ENCODE measurements at regions not wholly inside any gene's neighbourhood (a gene's known extent, or its start where the extent isn't known, plus 50 kb on each side); places are given as distances from the start of the nearest gene placed in this dataset.

- no peak for DNase-seq
These were observed 146.8 kb downstream of the SMAD6 start for GRCh38 chr15:66848686-66849392.

GRCh38 chr15:66849393-66849745 is 147.3 kb downstream of the SMAD6 start:
- no peak for DNase-seq

- no peak for DNase-seq
These were observed 147.7 kb downstream of the SMAD6 start for GRCh38 chr15:66849746-66850077.

- DNase-seq, result no peak
These were observed 148.3 kb downstream of the SMAD6 start for GRCh38 chr15:66850078-66850991.

DNA sequence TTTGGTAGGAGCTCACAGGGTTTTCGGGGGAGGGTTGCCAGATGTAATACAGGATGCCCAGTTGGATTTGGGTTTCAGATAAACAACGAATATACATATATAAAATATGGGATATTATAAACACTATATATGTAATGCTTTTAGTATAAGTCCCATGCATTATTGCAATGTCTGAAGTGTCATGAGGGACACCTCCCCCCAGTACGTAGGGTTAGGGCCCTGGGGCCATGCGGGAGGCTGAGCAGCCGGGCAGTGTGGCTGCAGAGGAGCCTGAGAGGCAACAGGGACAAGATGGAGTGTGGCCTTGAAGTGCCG is 148.9 kb downstream of the SMAD6 start:
- no peak for DNase-seq

DNA sequence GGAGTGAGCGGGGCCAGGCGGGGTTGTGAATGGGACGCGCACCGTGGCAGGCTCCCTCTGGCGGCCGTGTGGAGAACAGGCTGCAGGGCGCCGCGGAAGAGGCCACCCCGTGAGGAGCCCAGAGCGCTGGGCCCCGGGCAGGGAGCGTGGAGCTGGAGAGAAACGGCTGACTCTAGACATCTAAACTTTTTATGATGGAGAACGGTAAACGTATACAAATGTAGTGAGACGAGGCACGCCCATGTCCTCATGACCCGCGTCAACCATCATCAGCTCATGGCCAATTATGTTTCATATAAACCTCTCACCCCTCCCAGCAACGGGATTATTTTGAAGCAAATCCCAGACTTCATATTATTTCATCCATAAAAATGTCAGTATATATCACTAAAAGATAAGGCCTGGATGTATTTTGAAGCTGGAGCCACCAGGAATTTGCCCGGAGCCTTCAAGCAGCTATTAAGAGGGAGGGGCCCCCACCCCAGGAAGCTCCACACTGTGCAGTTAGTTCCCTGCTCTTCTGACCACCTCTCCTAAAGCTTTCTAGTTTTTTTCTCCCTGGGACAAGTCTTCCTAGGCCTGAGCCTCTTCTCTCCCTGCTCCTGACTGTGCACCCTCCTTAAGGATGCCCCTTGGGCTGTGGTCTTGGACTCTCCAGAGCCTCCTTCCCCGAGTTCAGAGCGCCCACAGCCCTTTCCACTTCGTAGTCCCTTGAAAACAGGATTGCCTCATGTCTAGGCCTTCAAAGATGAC is 149.5 kb downstream of the SMAD6 start:
- DNase-seq, result peak; percentile 63

- DNase-seq, result no peak
These were observed 150.2 kb downstream of the SMAD6 start for GRCh38 chr15:66852064-66852905.

DNA sequence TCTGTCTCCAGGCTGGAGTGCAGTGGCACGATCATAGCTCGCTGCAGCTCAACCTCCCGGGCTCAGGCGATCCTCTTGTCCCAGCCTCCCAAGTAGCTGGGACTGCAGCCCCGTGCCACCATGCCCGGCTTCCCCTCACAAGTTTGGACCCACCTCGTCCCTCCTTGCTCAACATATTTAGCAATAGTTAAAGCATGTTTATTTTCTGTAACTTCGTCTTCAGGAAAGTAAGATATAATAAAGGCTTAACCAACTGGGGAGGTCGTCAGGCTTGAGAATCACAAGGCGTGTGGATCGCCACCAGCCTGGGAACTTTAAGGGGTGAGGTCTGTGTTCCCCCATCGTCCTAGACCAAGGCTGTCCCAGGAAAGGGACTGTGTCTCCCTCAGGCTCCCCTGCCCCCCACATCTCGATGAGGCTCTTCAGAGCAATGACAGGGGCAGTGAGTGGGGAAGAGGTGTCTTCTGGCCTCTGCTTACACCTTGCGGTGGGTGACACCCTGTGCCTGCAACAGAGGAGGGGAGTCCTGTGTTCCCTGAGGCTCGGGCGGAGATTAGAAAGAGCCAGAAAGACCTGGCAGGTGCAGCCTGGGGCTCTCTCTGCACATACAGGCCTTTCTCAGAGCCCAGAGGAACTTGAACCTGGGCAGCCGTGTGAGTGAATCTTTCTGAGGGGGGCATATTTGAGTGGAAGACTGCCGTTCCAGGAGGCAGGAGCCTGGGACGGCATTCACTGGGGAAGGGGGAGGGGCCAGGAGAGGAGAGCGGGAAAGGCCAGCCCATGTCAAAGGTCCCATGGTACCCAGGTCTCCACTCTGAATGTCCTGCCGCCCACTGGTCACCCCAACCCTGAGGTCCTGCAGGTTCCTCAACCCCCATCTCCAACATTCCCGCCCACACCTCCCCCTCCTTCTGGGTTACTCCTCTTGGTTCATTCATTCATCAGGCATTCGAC is 152.3 kb downstream of the SMAD6 start:
- no peak for DNase-seq

GRCh38 chr15:66855041-66855440 is 153.0 kb downstream of the SMAD6 start:
- DNase-seq, result no peak

DNA sequence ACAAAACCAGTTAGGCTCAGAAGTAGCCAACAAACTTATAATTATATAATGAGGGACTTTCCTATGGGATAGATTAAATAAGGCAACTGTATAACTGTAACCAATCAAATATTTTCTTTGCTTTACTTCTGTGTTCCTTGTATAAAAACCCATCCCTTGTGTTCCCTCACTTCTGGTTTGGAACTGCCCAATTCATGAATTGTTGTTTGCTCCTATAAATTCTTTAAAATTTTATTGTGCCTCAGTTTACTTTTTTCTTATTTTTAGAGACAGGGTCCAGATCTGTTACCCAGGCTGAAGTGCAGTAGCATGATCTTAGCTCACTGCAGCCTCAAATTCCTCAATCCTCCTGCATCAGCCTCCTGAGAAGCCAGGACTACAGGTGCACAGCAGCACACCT is 155.7 kb downstream of the SMAD6 start:
- no peak for DNase-seq

DNA sequence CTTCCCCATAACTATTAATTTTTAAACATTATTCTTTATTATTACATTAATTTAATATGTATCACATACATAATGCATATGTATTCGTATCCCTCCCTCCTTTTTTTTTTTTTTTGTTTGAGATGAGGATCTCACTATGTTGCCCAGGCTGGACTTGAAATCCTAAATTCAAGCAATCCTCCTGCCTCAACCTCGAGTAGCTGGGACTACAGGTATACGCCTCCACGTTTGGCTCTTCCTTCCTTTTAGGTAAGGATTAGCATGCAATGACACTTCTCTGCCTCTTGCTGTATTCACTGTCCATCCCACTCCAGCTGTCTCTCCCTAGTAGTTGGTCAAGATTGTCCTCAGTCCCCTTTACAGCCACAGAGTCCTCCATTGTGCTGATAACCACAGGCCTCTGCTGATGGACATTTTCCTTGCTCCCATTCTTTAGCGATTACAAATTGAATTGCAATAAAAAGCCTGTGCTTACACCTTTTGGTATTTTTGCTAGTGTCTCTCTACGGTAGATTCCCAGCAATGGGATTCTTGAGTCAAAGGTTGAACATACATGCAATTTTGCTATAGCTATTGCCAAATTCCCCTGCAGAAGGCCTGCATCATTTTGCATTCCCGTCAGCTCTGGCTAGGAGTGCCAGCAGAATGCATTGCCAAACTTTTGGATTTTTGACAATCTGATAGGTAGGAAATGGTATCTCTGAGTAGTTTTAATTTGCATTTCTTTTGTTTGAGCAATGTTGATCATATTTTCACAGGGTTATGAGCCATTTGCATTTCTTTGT is 156.6 kb downstream of the SMAD6 start:
- DNase-seq, result no peak

GRCh38 chr15:66859688-66860253 is 157.7 kb downstream of the SMAD6 start:
- no peak for DNase-seq

DNA sequence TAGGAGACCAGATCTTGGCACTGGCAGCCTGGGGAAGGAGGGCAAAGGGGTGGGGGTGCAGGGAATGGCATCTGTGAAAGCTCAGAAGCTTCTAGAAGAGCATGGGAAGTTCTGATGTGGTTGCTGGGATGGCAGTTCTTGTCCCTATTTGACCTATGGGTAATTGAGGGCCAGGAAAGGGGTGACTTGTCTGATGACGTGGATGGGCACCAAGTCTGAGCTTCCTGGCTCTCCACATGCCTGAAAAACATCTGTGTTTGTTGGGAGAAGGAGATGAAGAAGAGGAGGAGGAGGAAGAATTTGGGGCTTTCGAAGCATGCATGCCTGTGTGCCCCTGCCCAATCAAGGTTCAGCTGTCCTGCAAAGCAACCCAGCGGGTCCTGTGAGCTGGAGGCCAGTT is 158.8 kb downstream of the SMAD6 start:
- DNase-seq, result no peak

DNA sequence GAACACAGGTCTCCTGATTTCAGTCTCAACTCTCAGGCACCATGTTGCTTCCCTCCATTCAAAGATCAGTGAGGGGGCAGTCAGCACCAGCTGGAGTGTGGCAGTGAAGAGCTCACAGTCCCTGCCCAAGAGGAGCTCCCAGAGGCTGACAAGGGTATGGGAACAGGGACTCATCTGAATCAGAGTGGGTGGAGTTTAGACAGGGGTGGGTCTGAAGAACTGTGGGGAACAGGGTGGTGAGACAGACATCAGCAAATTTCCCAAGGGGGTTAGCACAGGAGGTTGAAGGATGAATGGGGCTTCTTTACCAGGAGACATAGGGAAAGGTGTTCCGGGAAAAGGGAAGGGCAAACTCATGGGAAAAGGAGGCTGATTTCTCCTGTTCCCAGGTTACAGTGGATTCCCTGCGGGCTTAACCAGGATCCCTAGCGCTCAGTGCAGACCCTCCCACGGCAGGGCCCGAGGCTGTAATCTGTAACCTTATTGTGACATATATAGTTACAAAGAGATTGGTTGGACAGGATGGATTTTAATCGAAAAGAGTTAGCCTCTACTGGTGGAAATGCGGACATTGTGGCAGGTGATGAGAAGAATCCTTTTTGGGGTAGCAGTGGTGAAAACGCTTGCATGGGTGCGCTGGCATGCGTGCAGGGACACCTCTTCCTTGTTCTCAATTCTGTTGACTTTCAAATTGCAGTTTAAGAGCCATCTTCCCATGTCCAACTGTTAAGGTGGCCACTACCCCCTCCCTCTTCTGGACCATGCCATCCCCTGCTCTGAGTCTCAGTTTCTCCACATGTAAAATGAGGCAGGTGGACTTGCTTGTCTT is 160.3 kb downstream of the SMAD6 start:
- no peak for DNase-seq

DNA sequence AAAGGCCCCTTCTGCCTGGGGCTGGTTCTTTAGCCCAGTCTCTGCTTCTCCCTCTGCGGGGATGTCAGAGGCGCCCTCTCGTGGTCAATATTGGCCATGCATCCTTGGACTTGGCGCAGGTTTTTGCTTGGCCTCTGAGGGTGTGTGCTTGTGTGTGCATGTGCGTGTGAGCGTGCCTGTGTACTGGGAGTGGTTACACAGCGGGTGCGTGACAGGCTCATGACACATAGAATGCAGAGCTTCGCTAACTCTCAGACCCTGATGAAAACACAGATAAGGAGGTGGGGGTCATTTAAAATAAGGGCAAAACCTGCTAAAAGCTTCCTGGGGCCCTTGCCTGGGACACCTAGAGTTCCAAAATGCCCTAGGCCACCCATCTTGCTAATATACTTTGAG is 160.9 kb downstream of the SMAD6 start:
- peak; percentile 48 for DNase-seq

DNA sequence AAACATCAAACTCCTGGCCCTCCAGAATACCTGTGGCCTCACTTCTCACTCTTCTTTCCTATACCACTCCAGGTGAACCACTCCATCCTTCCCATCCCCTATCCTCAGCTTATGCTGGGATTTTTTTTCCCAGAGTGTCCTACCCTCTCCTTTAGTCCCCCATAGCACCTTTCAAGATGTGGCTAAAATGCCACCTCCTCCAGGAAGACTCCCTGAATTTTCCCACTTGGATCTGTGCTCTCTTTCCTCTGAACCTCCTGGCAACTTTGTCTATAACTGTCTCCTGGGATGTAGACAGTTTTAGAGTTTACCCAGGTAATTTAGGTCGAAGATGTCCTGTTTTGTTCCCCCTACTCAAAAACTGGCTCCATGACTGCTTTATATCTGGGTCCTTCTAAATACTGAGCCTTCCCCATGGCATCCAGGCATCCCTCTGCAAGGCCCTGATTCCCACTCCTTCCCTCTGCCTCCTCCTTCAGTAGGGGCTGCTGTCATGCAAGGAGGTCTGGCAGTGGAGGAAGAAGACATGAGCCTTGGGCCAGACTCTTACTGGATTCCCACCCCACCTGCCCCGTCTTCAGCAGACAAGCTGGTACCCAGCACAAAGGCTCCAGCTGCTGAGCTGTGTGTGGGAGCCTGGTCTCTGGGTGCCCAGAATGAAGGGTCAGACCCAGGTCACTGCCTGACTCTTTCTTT is 161.5 kb downstream of the SMAD6 start:
- no peak for DNase-seq

GRCh38 chr15:66864086-66864830 is 162.2 kb downstream of the SMAD6 start:
- no peak for DNase-seq

- no peak for DNase-seq
These were observed 162.8 kb downstream of the SMAD6 start for GRCh38 chr15:66864871-66865281.

Measured in activated CD4-positive, alpha-beta T cell treated with anti-CD3 and anti-CD28 coated beads for 1 hour (primary cell).